ENCODE measurements at regions not wholly inside any gene's neighbourhood (a gene's known extent, or its start where the extent isn't known, plus 50 kb on each side); places are given as distances from the start of the nearest gene placed in this dataset.

- Histone ChIP-seq H4K20me1 (ENCODE audit: control insufficient read depth, insufficient read depth, insufficient read length) (no peaks in the 10 kb centered on the region), H3T11ph (ENCODE audit: low read length) (no peak overlapping the region), H2AFZ (ENCODE audit: low read length) (no peak overlapping the region), H2BK15ac (ENCODE audit: low read depth, low read length) (no peak overlapping the region), H3K79me1 (ENCODE audit: insufficient read depth, low read depth, low read length, poor library complexity, severe bottlenecking) (no peaks in the 10 kb centered on the region), H3K27me3 (ENCODE audit: insufficient read depth, low read length) (no peaks in the 10 kb centered on the region), H2BK5ac (ENCODE audit: insufficient read length, low read length) (no peak overlapping the region), H3K4me2 (ENCODE audit: insufficient read depth, insufficient read length, low read length) (no peak overlapping the region), H3K27ac (ENCODE audit: insufficient read length, low read depth, low read length) (no peak overlapping the region), H2AK5ac (ENCODE audit: insufficient read length, low read length) (no peak overlapping the region), H3K14ac (ENCODE audit: insufficient read depth, low read length) (no peak overlapping the region), H2BK20ac (ENCODE audit: low read depth, low read length, poor library complexity, severe bottlenecking) (no peak overlapping the region), H3K56ac (ENCODE audit: insufficient read length, low read depth, low read length) (no peak overlapping the region), H3K79me2 (ENCODE audit: insufficient read depth, low read length) (no peaks in the 10 kb centered on the region), H4K91ac (ENCODE audit: insufficient read length, low read depth, low read length) (no peak overlapping the region), H2BK12ac (ENCODE audit: insufficient read length, low read depth, low read length) (no peak overlapping the region), H4K8ac (replicated peaks; ENCODE audit: insufficient read length, low read depth, low read length) (no peak overlapping the region), H3K23me2 (ENCODE audit: insufficient read length, low read depth, low read length, poor library complexity, severe bottlenecking) (no peaks in the 10 kb centered on the region), H2BK120ac (ENCODE audit: low read depth, low read length, poor library complexity, severe bottlenecking) (no peak overlapping the region), H3K18ac (ENCODE audit: insufficient read length, low read depth, low read length) (no peak overlapping the region), H3K23ac (ENCODE audit: insufficient read length, low read depth, low read length) (no peak overlapping the region), H4K5ac (ENCODE audit: insufficient read length, low read depth, low read length) (no peak overlapping the region), H3K9ac (ENCODE audit: extremely low read depth, insufficient read length, low read length) (no peak overlapping the region), H3K9me3 (ENCODE audit: control insufficient read depth, low read depth, low read length) (no peaks in the 10 kb centered on the region), H3K4ac (ENCODE audit: low read depth, low read length) (no peak overlapping the region), H3K4me1 (ENCODE audit: insufficient read depth, low read length) (no peaks in the 10 kb centered on the region)
- Mint-ChIP-seq H3K9me3 (no peaks in the 10 kb centered on the region), H3K27me3 (ENCODE audit: low read depth) (no peaks in the 10 kb centered on the region), H3K27ac (no peak overlapping the region), H3K4me1 (peaks cover 0 to 2% of the 10 kb centered on the region in 2 experiments; a peak in 2 of 4 replicates), H3K36me3 (ENCODE audit: insufficient read depth in 1 of 3, low read depth in 3 of 3) (no peaks in the 10 kb centered on the region), H3K4me3 (no peak overlapping the region)
- DNase-seq, result no peak
- no CpG with 5 or more reads among the region's 1 CpG for WGBS (ENCODE audit: extremely low coverage, insufficient read length, low lambda C conversion rate)
- no peak for TF ChIP-seq CTCF (conservative IDR thresholded peaks at IDR 0.05)
Measured at GRCh38 chr13:33730147-33730546, 87.8 kb upstream of the RFC3 start.
